Panc1 (cell line): ENCODE measurements at regions not wholly inside any gene's neighbourhood (a gene's known extent, or its start where the extent isn't known, plus 50 kb on each side); places are given as distances from the start of the nearest gene placed in this dataset.

Experiments
- ATAC-seq: fragments of 200-7000 bp; cut with Tn5 transposase; 2 replicates; pipeline ENCODE4 v1.9.1; 2020; ENCODE audit warnings: mild to moderate bottlenecking, moderate library complexity
- BruUV-seq: library from RNA; stranded (reverse); fragments of 400-500 nt; replicated peaks from 2 replicates; lab custom pipeline; 2021; lab: Mats Ljungman, UMichigan
- CTCF ChIA-PET: fragments of 300-600 bp; sonication (Branson Sonifier 250); formaldehyde crosslinking; loops from one replicate; lab custom pipeline; 2022; ENCODE audit warnings: antibody characterized with exemption; lab: Charles Lee
- POLR2A ChIA-PET: fragments of 300-600 bp; sonication (Branson Sonifier 250); formaldehyde crosslinking; loops from one replicate; lab custom pipeline; 2022; ENCODE audit warnings: antibody characterized with exemption; lab: Charles Lee
- DNase-seq: peaks from one replicate; pipeline ENCODE4 v3.0.0-alpha.2; 2010; ENCODE audit warnings: low read depth, low spot score
- H3K27ac ChIP-seq: 2 replicates; pipeline ENCODE4 v1.5.1; 2011; ENCODE audit warnings: mild to moderate bottlenecking, low read length, inconsistent platforms
- H3K27me3 ChIP-seq: fragments of 200-500 bp; sonication (Bioruptor generic); 2 replicates; pipeline ENCODE4 v1.6.0; 2014; ENCODE audit warnings: low read length, inconsistent platforms; ENCODE audit not compliant: control insufficient read depth, insufficient read depth
- H3K36me3 ChIP-seq: fragments of 200-500 bp; sonication (Bioruptor generic); 2 replicates; pipeline ENCODE4 v1.5.1; 2014; ENCODE audit warnings: inconsistent platforms, mild to moderate bottlenecking, low read length, moderate library complexity; ENCODE audit not compliant: control insufficient read depth, insufficient read depth
- H3K4me1 ChIP-seq: 2 replicates; pipeline ENCODE4 v1.5.1; 2011; ENCODE audit warnings: inconsistent platforms, mild to moderate bottlenecking, low read length, moderate library complexity; ENCODE audit not compliant: control insufficient read depth, insufficient read depth
- H3K4me3 ChIP-seq, 2 experiments: 2 replicates each; pipeline ENCODE4 v1.5.1; 2011 to 2012; ENCODE audit warnings: low read depth in 2 of 2, low read length in 2 of 2, mild to moderate bottlenecking in 2 of 2, inconsistent platforms in 1 of 2, moderate library complexity in 1 of 2
- H3K9me3 ChIP-seq: fragments of 200-500 bp; sonication (Bioruptor generic); 2 replicates; pipeline ENCODE4 v1.5.1; 2014; ENCODE audit warnings: low read depth, mild to moderate bottlenecking, inconsistent platforms, low read length, moderate library complexity; ENCODE audit not compliant: control insufficient read depth, insufficient read depth
- CTCF ChIP-seq: fragments of 450-650 bp; IDR thresholded peaks from 2 replicates; pipeline ENCODE4 v1.5.1; 2017; ENCODE audit warnings: mild to moderate bottlenecking
- POLR2AphosphoS5 ChIP-seq: IDR thresholded peaks from 2 replicates; pipeline ENCODE4 v1.6.1; 2012; ENCODE audit warnings: mild to moderate bottlenecking, low read depth, low read length, moderate library complexity
- REST ChIP-seq, 2 experiments: IDR thresholded peaks; 2 replicates each; pipeline ENCODE4 v1.6.1; 2011 to 2012; ENCODE audit warnings: low read depth in 2 of 2, control low read depth in 1 of 2, low read length in 1 of 2, mild to moderate bottlenecking in 1 of 2, moderate library complexity in 1 of 2; ENCODE audit not compliant: insufficient read depth in 1 of 2
- SIN3A ChIP-seq: IDR thresholded peaks from 2 replicates; pipeline ENCODE4 v1.6.1; 2012; ENCODE audit warnings: low read depth, mild to moderate bottlenecking, low read length, moderate library complexity, borderline replicate concordance; ENCODE audit not compliant: insufficient read depth
- TCF7L2 ChIP-seq: IDR thresholded peaks from 2 replicates; pipeline ENCODE4 v1.6.1; 2011; ENCODE audit warnings: mild to moderate bottlenecking, low read depth, low read length, inconsistent platforms
- in situ Hi-C: cut with HindIII; loops from 2 replicates; pipeline ENCODE4 v1.10.0; 2016; ENCODE audit warnings: low sequenced_read_pairs, low pct_unique_long_range_greater_than_20kb
- intact Hi-C: fragments of 100-400 bp; cut with micrococcal nuclease; formaldehyde crosslinking; loops from one replicate; pipeline ENCODE4 v1.10.0; 2022; ENCODE audit not compliant: unreplicated experiment

DNA sequence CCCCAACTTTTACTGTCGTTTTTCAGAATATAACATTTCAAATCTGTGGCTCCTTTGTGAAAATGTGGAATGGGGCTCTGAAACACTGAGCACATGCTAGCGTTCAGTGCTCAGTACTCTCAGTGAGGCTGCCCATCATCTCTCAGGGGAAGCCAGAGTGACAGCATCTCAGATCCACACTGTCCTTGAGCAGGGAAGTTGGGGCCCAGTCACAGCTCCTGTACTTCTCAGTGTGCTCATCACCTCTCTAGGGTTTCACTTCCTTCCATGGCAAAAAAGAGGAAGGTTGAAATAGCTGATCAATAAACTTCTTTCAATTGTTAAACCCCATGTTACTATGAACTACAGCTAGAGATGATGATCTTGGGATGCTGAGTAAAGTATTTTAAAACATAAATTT lies 565.9 kb upstream of the SPRY2 start:
- intact Hi-C loops, result no loop called here
- H3K4me3 ChIP-seq, result no peak overlapping the region
- no peak overlapping the region for H3K27ac ChIP-seq
- in situ Hi-C loops, result no loop called here
- peaks cover 3% of the 10 kb centered on the region; the same call in 1 of the 2 replicates for H3K9me3 ChIP-seq
- no peaks in the 10 kb centered on the region for H3K4me1 ChIP-seq
- ChIA-PET CTCF (no interaction called here), POLR2A (no interaction called here)
- H3K27me3 ChIP-seq, result no peaks in the 10 kb centered on the region
- ATAC-seq (no peak), DNase-seq (no peak)
- no TSS peak for BruUV-seq
- TF ChIP-seq CTCF (no peak), REST (IDR thresholded peaks at IDR 0.05; ENCODE audit: insufficient read depth in 1 of 2, low read depth in 2 of 2, low read length in 1 of 2) (no peak), POLR2AphosphoS5 (no peak), TCF7L2 (no peak), SIN3A (no peak)
- H3K36me3 ChIP-seq, result no peaks in the 10 kb centered on the region

DNA sequence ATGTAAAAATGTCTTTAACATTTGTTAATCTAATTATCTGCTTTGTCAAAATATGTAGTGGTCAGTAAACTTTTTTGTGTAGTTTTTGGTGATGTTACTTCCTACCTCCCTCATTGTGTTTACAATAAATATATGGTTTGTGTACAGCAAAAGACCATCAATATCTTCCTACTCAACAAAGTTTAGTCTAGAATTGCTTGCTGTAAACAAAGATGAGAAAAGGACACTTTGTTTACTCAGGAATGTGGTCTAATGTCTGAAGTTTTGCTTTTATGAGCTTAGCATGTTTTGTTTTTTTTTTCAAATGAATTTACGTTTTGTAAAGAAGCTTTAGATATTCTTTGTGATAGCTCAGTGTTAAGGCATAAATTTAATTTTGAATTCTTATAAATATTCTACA lies 563.5 kb upstream of the SPRY2 start:
- ChIA-PET POLR2A (no interaction called here), CTCF (no interaction called here)
- ATAC-seq, result no peak
- TF ChIP-seq POLR2AphosphoS5 (no peak), CTCF (no peak), TCF7L2 (no peak), SIN3A (no peak), REST (IDR thresholded peaks at IDR 0.05; ENCODE audit: insufficient read depth in 1 of 2, low read depth in 2 of 2, low read length in 1 of 2) (no peak)
- Histone ChIP-seq H3K36me3 (no peaks in the 10 kb centered on the region), H3K9me3 (no peaks in the 10 kb centered on the region), H3K27ac (no peak overlapping the region), H3K4me1 (no peaks in the 10 kb centered on the region), H3K27me3 (no peaks in the 10 kb centered on the region), H3K4me3 (no peak overlapping the region)
- intact Hi-C loops (no loop called here), in situ Hi-C loops (no loop called here)
- no TSS peak for BruUV-seq
- no peak for DNase-seq
